DND-41 (cell line): ENCODE measurements at regions not wholly inside any gene's neighbourhood (a gene's known extent, or its start where the extent isn't known, plus 50 kb on each side); places are given as distances from the start of the nearest gene placed in this dataset.

Experiments used
- ATAC-seq: fragments of 200-7000 bp; cut with Tn5 transposase; 3 replicates; pipeline ENCODE4 v1.9.1; 2021; ENCODE audit warnings: low read depth; ENCODE audit not compliant: insufficient read depth
- DNase-seq: peaks from one replicate; pipeline ENCODE4 v3.0.0-alpha.2; 2020
- H2AFZ ChIP-seq: 2 replicates; pipeline ENCODE4 v1.6.0; 2012; ENCODE audit warnings: low read depth, low read length
- H3K27ac ChIP-seq: 2 replicates; pipeline ENCODE4 v1.5.1; 2012; ENCODE audit warnings: low read length, inconsistent platforms
- H3K27me3 ChIP-seq: fragments of 200-600 bp; sonication (generic); 2 replicates; pipeline ENCODE4 v1.6.0; 2012; ENCODE audit warnings: low read length, mild to moderate bottlenecking, inconsistent platforms; ENCODE audit not compliant: insufficient read depth, poor library complexity
- H3K36me3 ChIP-seq: 2 replicates; pipeline ENCODE4 v1.5.1; 2012; ENCODE audit warnings: low read length, inconsistent platforms; ENCODE audit not compliant: insufficient read depth
- H3K4me1 ChIP-seq: 2 replicates; pipeline ENCODE4 v1.5.1; 2012; ENCODE audit warnings: mild to moderate bottlenecking, low read length; ENCODE audit not compliant: insufficient read depth
- H3K4me2 ChIP-seq: 2 replicates; pipeline ENCODE4 v1.6.0; 2012; ENCODE audit warnings: mild to moderate bottlenecking, moderate library complexity, low read length, inconsistent platforms; ENCODE audit not compliant: insufficient read depth
- H3K4me3 ChIP-seq, 2 experiments: fragments of 200-600 bp in 1 of 2; shearing (Covaris generic) in 1 of 2; 2 replicates each; pipeline ENCODE4 v1.5.1; 2012 to 2016; ENCODE audit warnings: inconsistent platforms in 2 of 2, low read length in 2 of 2, mild to moderate bottlenecking in 2 of 2, low read depth in 1 of 2, moderate library complexity in 1 of 2
- H3K79me2 ChIP-seq: 2 replicates; pipeline ENCODE4 v1.6.0; 2012; ENCODE audit warnings: low read length, inconsistent platforms; ENCODE audit not compliant: insufficient read depth
- H3K9ac ChIP-seq: 2 replicates; pipeline ENCODE4 v1.6.0; 2012; ENCODE audit warnings: low read depth, mild to moderate bottlenecking, inconsistent platforms, low read length, moderate library complexity
- H3K9me3 ChIP-seq: 2 replicates; pipeline ENCODE4 v1.5.1; 2012; ENCODE audit warnings: low read length, moderate library complexity, mild to moderate bottlenecking, inconsistent platforms; ENCODE audit not compliant: insufficient read depth, severe bottlenecking
- H4K20me1 ChIP-seq: 2 replicates; pipeline ENCODE4 v1.6.0; 2012; ENCODE audit warnings: low read length; ENCODE audit not compliant: insufficient read depth
- EZH2 ChIP-seq: IDR thresholded peaks from 3 replicates; pipeline ENCODE4 v1.6.1; 2012; ENCODE audit warnings: borderline replicate concordance, low read depth, mild to moderate bottlenecking, moderate library complexity, low read length, inconsistent platforms; ENCODE audit not compliant: severe bottlenecking
- TF ChIP-seq, protein P1 (sequence below): IDR thresholded peaks from 2 replicates; pipeline ENCODE4 v1.5.1; 2012; ENCODE audit warnings: borderline replicate concordance, low read length, moderate library complexity, mild to moderate bottlenecking; ENCODE audit not compliant: poor library complexity, severe bottlenecking; ENCODE audit errors: extremely low read depth

DNA sequence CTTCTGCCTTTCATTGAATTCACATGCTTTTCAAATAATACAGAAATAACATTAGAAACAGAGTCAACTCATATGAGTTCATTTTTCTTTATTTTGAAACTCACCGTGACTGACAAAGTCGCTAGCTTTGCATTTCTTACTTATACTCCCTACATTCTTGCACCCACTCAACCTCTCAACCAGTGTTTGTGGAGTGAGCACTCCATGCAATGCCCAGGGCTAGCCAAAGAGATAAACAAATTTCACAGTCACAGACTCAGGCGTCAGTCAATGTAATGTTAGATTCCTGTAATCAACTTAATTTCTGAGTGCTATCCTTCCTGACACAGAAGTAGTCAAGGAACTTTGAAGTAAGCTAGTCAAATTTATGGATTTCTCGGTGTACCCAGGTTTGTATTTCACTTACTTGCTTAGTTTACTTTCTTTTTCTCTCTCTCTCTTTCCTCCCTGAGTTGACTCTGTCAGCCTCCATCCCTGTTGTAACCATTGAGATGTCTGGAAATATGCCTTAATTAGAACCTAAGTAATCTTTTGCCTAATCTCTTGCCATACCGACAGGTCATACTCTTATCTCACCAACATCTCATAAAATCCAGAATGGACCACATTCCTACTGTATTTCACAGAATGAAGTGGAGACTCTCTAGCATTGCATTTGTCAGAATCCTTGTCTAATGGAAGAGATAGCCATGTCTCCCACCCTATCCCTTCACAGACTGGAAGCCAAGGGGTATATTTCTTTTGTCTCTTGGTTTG is 413.0 kb downstream of the AEBP2 start:
- Histone ChIP-seq H3K9me3 (no peaks in the 10 kb centered on the region), H3K4me2 (no peak overlapping the region), H2AFZ (no peak overlapping the region), H3K27ac (no peak overlapping the region), H3K4me3 (no peak overlapping the region), H3K27me3 (no peaks in the 10 kb centered on the region), H3K36me3 (no peaks in the 10 kb centered on the region), H4K20me1 (no peaks in the 10 kb centered on the region), H3K79me2 (no peaks in the 10 kb centered on the region), H3K4me1 (no peaks in the 10 kb centered on the region), H3K9ac (no peak overlapping the region)
- ATAC-seq = no peak
- TF ChIP-seq EZH2 = no peak
- TF ChIP-seq, protein P1, sequence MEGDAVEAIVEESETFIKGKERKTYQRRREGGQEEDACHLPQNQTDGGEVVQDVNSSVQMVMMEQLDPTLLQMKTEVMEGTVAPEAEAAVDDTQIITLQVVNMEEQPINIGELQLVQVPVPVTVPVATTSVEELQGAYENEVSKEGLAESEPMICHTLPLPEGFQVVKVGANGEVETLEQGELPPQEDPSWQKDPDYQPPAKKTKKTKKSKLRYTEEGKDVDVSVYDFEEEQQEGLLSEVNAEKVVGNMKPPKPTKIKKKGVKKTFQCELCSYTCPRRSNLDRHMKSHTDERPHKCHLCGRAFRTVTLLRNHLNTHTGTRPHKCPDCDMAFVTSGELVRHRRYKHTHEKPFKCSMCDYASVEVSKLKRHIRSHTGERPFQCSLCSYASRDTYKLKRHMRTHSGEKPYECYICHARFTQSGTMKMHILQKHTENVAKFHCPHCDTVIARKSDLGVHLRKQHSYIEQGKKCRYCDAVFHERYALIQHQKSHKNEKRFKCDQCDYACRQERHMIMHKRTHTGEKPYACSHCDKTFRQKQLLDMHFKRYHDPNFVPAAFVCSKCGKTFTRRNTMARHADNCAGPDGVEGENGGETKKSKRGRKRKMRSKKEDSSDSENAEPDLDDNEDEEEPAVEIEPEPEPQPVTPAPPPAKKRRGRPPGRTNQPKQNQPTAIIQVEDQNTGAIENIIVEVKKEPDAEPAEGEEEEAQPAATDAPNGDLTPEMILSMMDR = no peak
- DNase-seq = no peak

DNA sequence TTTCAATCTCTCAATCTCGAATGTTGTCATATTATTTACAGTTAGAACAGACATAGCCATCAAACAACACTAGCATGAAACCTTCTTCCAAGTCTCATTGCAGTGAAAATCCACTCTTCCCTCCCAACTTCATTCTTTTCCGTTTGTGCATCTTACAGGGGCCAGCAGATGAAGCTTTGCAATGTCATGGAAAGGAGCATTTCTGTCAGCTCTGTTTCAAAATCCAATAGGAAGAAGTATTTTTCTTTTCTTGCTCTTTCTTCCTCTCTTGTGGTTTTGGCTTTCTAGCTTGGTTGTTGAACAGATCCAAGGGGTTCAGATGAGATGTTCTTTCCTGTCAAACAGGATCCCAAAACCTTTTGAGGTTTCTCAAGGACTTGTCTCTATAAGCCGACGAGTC is 416.6 kb downstream of the AEBP2 start:
- H3K79me2 ChIP-seq = no peaks in the 10 kb centered on the region
- H4K20me1 ChIP-seq = no peaks in the 10 kb centered on the region
- no peak overlapping the region for H3K4me2 ChIP-seq
- H3K9me3 ChIP-seq = no peaks in the 10 kb centered on the region
- no peak for DNase-seq
- no peak overlapping the region for H3K9ac ChIP-seq
- no peak for ATAC-seq
- no peak for TF ChIP-seq EZH2
- TF ChIP-seq, protein P1 = no peak
- H3K4me3 ChIP-seq = no peak overlapping the region
- no peaks in the 10 kb centered on the region for H3K36me3 ChIP-seq
- no peak overlapping the region for H3K27ac ChIP-seq
- H3K27me3 ChIP-seq = no peaks in the 10 kb centered on the region
- H2AFZ ChIP-seq = no peak overlapping the region
- H3K4me1 ChIP-seq = no peaks in the 10 kb centered on the region

DNA sequence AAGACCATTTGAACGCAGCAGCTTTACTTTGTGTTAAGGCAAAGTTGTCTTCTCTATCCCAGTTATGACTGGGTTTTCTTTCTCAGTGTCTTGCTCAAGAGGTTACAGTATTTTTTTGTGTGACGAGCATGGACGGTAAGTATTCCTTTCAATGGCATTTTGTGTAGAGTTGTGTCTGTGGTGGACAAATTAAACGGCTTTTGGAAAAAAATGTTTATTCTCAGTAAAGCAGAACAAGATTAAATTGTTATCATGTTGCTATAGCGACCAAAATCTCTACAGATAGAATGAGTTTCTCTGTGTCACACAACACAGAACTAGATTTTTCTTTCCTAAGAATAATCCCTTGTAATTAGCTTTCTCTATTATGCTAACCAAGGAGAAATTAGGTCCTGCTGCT is 417.1 kb downstream of the AEBP2 start:
- TF ChIP-seq EZH2 = no peak
- TF ChIP-seq, protein P1 = no peak
- H3K4me1 ChIP-seq = no peaks in the 10 kb centered on the region
- H3K27me3 ChIP-seq = no peaks in the 10 kb centered on the region
- H3K36me3 ChIP-seq = no peaks in the 10 kb centered on the region
- H3K27ac ChIP-seq = no peak overlapping the region
- no peak overlapping the region for H3K9ac ChIP-seq
- no peaks in the 10 kb centered on the region for H3K9me3 ChIP-seq
- no peak overlapping the region for H2AFZ ChIP-seq
- no peak for DNase-seq
- no peak for ATAC-seq
- no peaks in the 10 kb centered on the region for H3K79me2 ChIP-seq
- H3K4me3 ChIP-seq = no peak overlapping the region
- no peak overlapping the region for H3K4me2 ChIP-seq
- no peaks in the 10 kb centered on the region for H4K20me1 ChIP-seq

DNA sequence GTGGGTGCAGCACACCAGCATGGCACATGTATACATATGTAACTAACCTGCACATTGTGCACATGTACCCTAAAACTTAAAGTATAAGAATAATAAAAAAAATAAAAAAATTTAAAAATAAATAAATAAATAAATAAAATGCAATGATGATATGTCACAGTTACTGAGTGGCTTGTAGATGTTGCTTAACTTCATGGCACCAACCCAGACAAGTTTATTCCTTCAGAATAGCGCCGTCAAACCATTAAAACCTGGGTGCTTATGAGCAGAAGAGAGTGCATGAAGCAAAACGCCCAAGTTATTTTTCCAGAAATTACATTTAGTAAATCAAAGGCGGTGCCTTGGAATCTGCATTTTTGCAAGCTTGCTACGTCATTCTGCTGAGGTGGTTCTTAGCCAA is 417.9 kb downstream of the AEBP2 start:
- Histone ChIP-seq H3K36me3 (no peaks in the 10 kb centered on the region), H3K4me1 (no peaks in the 10 kb centered on the region), H3K27me3 (no peaks in the 10 kb centered on the region), H3K4me3 (no peak overlapping the region), H3K27ac (no peak overlapping the region), H3K79me2 (no peaks in the 10 kb centered on the region), H3K9me3 (no peaks in the 10 kb centered on the region), H4K20me1 (no peaks in the 10 kb centered on the region), H3K4me2 (no peak overlapping the region), H2AFZ (no peak overlapping the region), H3K9ac (no peak overlapping the region)
- TF ChIP-seq, protein P1 = no peak
- TF ChIP-seq EZH2 = no peak
- no peak for ATAC-seq
- no peak for DNase-seq
